Type B pancreatic cell (in vitro differentiated cells): ENCODE measurements at regions not wholly inside any gene's neighbourhood (a gene's known extent, or its start where the extent isn't known, plus 50 kb on each side); places are given as distances from the start of the nearest gene placed in this dataset.

Source experiments
- DNase-seq: peaks from one replicate; pipeline ENCODE4 v3.0.0; 2021; ENCODE audit warnings: mixed read lengths; ENCODE audit not compliant: unreplicated experiment; ENCODE audit errors: extremely low spot score
- H3K27ac Mint-ChIP-seq: 2 replicates; pipeline ENCODE4 v1.8.0; 2021; ENCODE audit warnings: mild to moderate bottlenecking, mixed read lengths
- H3K27me3 Mint-ChIP-seq: 2 replicates; pipeline ENCODE4 v1.8.0; 2021; ENCODE audit warnings: mixed read lengths
- H3K36me3 Mint-ChIP-seq: 2 replicates; pipeline ENCODE4 v1.8.0; 2021; ENCODE audit warnings: mixed read lengths
- H3K4me1 Mint-ChIP-seq: one replicate; pipeline ENCODE4 v1.8.0; 2021; ENCODE audit warnings: mixed read lengths; ENCODE audit not compliant: unreplicated experiment
- H3K4me3 Mint-ChIP-seq: 2 replicates; pipeline ENCODE4 v1.8.0; 2021; ENCODE audit warnings: mild to moderate bottlenecking, mixed read lengths
- H3K9me3 Mint-ChIP-seq: 2 replicates; pipeline ENCODE4 v1.8.0; 2021; ENCODE audit warnings: mixed read lengths
- TF ChIP-seq, protein P1 (sequence below): fragments of 200-600 bp; sonication (generic); conservative IDR thresholded peaks from 2 replicates; pipeline ENCODE4 v1.5.0; 2021; ENCODE audit warnings: antibody characterized with exemption, mild to moderate bottlenecking

DNA sequence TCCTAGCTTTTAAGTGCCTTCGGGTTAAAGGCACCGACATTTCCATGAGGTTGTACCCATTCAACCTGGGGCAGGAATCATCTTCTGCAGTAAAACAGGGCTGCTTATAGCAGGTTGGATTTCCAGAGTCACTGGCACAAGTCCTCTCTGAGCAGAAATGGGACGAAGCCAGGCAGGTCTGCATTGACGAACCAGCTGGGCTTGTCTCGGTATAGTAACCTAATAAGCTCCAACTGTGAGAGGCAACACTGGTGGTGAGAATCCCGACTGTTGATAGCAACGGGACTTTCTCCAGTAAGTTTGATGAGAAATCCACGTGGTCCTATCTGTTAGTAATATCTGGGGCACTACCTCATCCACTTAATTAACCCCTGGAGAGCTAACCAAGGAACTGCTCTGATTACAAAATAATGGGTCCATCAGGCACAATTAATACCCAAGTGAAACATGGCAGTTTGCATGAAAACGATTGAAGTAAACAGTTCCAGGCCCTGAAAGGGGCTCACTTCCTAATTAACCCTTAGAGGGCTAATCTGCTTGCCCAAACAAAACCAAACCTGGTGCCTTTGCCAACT lies 491.0 kb upstream of the C9orf72 start:
- Mint-ChIP-seq H3K4me3 (no peak overlapping the region), H3K27ac (no peak overlapping the region), H3K4me1 (no peaks in the 10 kb centered on the region), H3K27me3 (no peaks in the 10 kb centered on the region), H3K9me3 (no peaks in the 10 kb centered on the region), H3K36me3 (no peaks in the 10 kb centered on the region)
- no peak for DNase-seq
- TF ChIP-seq, protein P1, sequence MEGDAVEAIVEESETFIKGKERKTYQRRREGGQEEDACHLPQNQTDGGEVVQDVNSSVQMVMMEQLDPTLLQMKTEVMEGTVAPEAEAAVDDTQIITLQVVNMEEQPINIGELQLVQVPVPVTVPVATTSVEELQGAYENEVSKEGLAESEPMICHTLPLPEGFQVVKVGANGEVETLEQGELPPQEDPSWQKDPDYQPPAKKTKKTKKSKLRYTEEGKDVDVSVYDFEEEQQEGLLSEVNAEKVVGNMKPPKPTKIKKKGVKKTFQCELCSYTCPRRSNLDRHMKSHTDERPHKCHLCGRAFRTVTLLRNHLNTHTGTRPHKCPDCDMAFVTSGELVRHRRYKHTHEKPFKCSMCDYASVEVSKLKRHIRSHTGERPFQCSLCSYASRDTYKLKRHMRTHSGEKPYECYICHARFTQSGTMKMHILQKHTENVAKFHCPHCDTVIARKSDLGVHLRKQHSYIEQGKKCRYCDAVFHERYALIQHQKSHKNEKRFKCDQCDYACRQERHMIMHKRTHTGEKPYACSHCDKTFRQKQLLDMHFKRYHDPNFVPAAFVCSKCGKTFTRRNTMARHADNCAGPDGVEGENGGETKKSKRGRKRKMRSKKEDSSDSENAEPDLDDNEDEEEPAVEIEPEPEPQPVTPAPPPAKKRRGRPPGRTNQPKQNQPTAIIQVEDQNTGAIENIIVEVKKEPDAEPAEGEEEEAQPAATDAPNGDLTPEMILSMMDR: no peak

DNA sequence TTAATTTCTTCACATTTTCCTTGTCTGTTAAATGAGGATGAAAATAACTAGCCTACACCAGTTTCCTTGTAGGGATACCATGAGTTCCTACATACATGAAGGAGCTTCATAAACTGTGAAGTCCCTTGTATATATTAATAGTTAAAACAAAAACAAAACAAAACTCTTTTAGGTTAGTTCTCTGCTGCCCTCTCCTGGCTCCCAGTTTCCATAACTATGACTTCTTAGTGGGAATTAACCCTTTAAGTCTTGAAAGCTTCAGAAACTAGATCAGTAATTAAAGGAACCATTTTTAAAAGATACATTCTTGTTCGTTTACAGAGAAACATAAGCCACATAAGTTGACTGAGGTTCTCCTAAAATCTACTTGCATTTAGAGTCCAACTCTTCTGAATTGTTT lies 500.0 kb upstream of the C9orf72 start:
- TF ChIP-seq, protein P1: peak; percentile 80
- Mint-ChIP-seq H3K4me1 (peaks cover 11% of the 10 kb centered on the region), H3K4me3 (no peak overlapping the region), H3K9me3 (no peaks in the 10 kb centered on the region), H3K27me3 (no peaks in the 10 kb centered on the region), H3K36me3 (no peaks in the 10 kb centered on the region), H3K27ac (no peak overlapping the region)
- DNase-seq: no peak

DNA sequence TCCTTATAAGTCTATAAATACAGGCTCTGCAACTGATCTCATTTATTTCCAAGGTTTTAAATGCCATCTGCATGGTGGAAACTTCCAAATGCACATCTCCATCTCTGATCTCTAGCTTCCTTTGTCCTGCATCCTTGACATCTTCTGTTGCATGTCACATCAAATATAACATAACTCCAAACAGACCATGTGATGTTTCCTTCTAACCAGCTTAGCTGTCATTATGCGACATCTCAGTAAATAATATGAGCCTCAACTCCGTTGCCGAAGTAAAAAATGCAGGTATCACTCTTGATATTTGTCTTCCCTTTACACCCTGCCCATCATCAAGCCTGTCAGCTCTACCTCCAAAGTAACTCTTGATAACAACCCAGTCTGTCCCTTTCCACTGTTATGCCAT lies 506.4 kb upstream of the C9orf72 start:
- no peaks in the 10 kb centered on the region for H3K27me3 Mint-ChIP-seq
- TF ChIP-seq, protein P1: no peak
- no peaks in the 10 kb centered on the region for H3K9me3 Mint-ChIP-seq
- no peak overlapping the region for H3K4me3 Mint-ChIP-seq
- no peaks in the 10 kb centered on the region for H3K36me3 Mint-ChIP-seq
- no peak for DNase-seq
- H3K4me1 Mint-ChIP-seq: no peaks in the 10 kb centered on the region
- H3K27ac Mint-ChIP-seq: no peak overlapping the region

GRCh38 chr9:28082671-28083070 lies 509.4 kb upstream of the C9orf72 start:
- Mint-ChIP-seq H3K9me3 (no peaks in the 10 kb centered on the region), H3K4me3 (no peak overlapping the region), H3K4me1 (no peaks in the 10 kb centered on the region), H3K36me3 (no peaks in the 10 kb centered on the region), H3K27ac (no peak overlapping the region), H3K27me3 (no peaks in the 10 kb centered on the region)
- DNase-seq: no peak
- TF ChIP-seq, protein P1: no peak

GRCh38 chr9:28086881-28087280 lies 513.6 kb upstream of the C9orf72 start:
- Mint-ChIP-seq H3K4me1 (no peaks in the 10 kb centered on the region), H3K36me3 (no peaks in the 10 kb centered on the region), H3K9me3 (no peaks in the 10 kb centered on the region), H3K4me3 (no peak overlapping the region), H3K27ac (no peak overlapping the region), H3K27me3 (no peaks in the 10 kb centered on the region)
- TF ChIP-seq, protein P1: no peak
- no peak for DNase-seq
